HepG2 (cell line): ENCODE measurements at regions not wholly inside any gene's neighbourhood (a gene's known extent, or its start where the extent isn't known, plus 50 kb on each side); places are given as distances from the start of the nearest gene placed in this dataset.

Experiments
- ATAC-seq: fragments of 200-7000 bp; cut with Tn5 transposase; 3 replicates; pipeline ENCODE4 v1.9.1; 2020; ENCODE audit warnings: mild to moderate bottlenecking, moderate library complexity
- BruUV-seq: library from RNA; stranded (reverse); fragments of 400-500 nt; replicated peaks from 2 replicates; lab custom pipeline; 2021; lab: Mats Ljungman, UMichigan
- CTCF ChIA-PET: fragments of 300-600 bp; formaldehyde crosslinking; extraction: SDS; loops from one replicate; lab custom pipeline; 2021; ENCODE audit warnings: low total read pairs, inconsistent platforms, low intra/inter-chr PET ratio; lab: Yijun Ruan, JAX
- POLR2A ChIA-PET: fragments of 350-600 bp; sonication (Branson Sonifier 250); formaldehyde crosslinking; loops from one replicate; lab custom pipeline; 2020; ENCODE audit warnings: antibody characterized with exemption, inconsistent platforms; lab: Yijun Ruan, JAX
- DNase-seq: peaks from one replicate; pipeline ENCODE4 v3.0.0-alpha.2; 2015; ENCODE audit warnings: low spot score
- FAIRE-seq: peaks from 3 replicates; lab custom pipeline; 2011; peaks lifted over from hg19 to GRCh38; lab: Jason Lieb, UNC
- H2AFZ ChIP-seq: one replicate; pipeline ENCODE4 v1.6.1; 2011; ENCODE audit warnings: low read length, inconsistent platforms
- H3K27ac ChIP-seq: fragments of 300-600 bp; 3 replicates; pipeline ENCODE4 v1.8.0; 2011; ENCODE audit warnings: mixed run types, mild to moderate bottlenecking, mixed read lengths, low read length, inconsistent platforms; ENCODE audit not compliant: insufficient read depth; ENCODE audit errors: extremely low read length
- H3K27me3 ChIP-seq, 2 experiments: fragments of 200-600 bp in 1 of 2; 2 replicates in 1 of 2; 3 replicates in 1 of 2; pipeline versions ENCODE4 v1.6.0 to v1.8.0; 2011; ENCODE audit warnings: low read length in 2 of 2, mild to moderate bottlenecking in 2 of 2, moderate library complexity in 2 of 2, inconsistent platforms in 1 of 2; ENCODE audit not compliant: insufficient read depth in 2 of 2, control insufficient read depth in 1 of 2
- H3K36me3 ChIP-seq, 2 experiments: fragments of 200-600 bp in 1 of 2; replicated peaks in 1 of 2; 2 replicates in 1 of 2; 3 replicates in 1 of 2; pipeline versions ENCODE4 v1.5.1 to v1.8.0; 2011; ENCODE audit warnings: low read length in 2 of 2, inconsistent platforms in 1 of 2; ENCODE audit not compliant: insufficient read depth in 2 of 2, control insufficient read depth in 1 of 2
- H3K4me1 ChIP-seq: 2 replicates; pipeline ENCODE4 v1.5.1; 2012; ENCODE audit warnings: low read length, inconsistent platforms; ENCODE audit not compliant: insufficient read depth
- H3K4me2 ChIP-seq: 2 replicates; pipeline ENCODE4 v1.6.0; 2011; ENCODE audit warnings: low read depth, low read length, inconsistent platforms
- H3K4me3 ChIP-seq, 3 experiments: fragments of 200-600 bp in 1 of 3; sonication (generic), shearing (Covaris generic) in 1 of 3; replicated peaks in 1 of 3; 2 replicates each; pipeline ENCODE4 v1.5.1; 2011 to 2016; ENCODE audit warnings: low read length in 3 of 3, inconsistent platforms in 2 of 3, low read depth in 2 of 3, mild to moderate bottlenecking in 2 of 3, control low read depth in 1 of 3, mixed read lengths in 1 of 3; ENCODE audit not compliant: insufficient read depth in 1 of 3
- H3K79me2 ChIP-seq: one replicate; pipeline ENCODE4 v1.6.1; 2011; ENCODE audit warnings: low read length, inconsistent platforms; ENCODE audit not compliant: insufficient read depth
- H3K9ac ChIP-seq: 2 replicates; pipeline ENCODE4 v1.6.0; 2011; ENCODE audit warnings: mild to moderate bottlenecking, low read depth, low read length, inconsistent platforms; ENCODE audit not compliant: insufficient read depth
- H3K9me3 ChIP-seq: 2 replicates; pipeline ENCODE4 v1.5.1; 2012; ENCODE audit warnings: mild to moderate bottlenecking, low read length
- H4K20me1 ChIP-seq: 2 replicates; pipeline ENCODE4 v1.6.0; 2011; ENCODE audit warnings: inconsistent platforms, mild to moderate bottlenecking, low read length, moderate library complexity; ENCODE audit not compliant: insufficient read depth
- MAFF ChIP-seq: IDR thresholded peaks from 2 replicates; pipeline ENCODE4 v1.6.1; 2011; ENCODE audit warnings: low read depth, low read length, improper control_type of control experiment
- MAFK ChIP-seq, 2 experiments: IDR thresholded peaks in 1 of 2; conservative IDR thresholded peaks in 1 of 2; 2 replicates each; pipeline ENCODE4 v1.6.1; 2011; ENCODE audit warnings: improper control_type of control experiment in 2 of 2, low read length in 2 of 2
- RCOR2 ChIP-seq: IDR thresholded peaks from 2 replicates; pipeline ENCODE4 v1.6.1; 2016; ENCODE audit warnings: missing biosample characterization, missing genetic modification reagents
- ZMYM3 ChIP-seq: sonication (generic); formaldehyde crosslinking; IDR thresholded peaks from 2 replicates; pipeline ENCODE4 v1.5.1; 2020; ENCODE audit warnings: mild to moderate bottlenecking, missing genetic modification reagents
- ZNF10 ChIP-seq: sonication (generic); formaldehyde crosslinking; IDR thresholded peaks from 2 replicates; pipeline ENCODE4 v1.4.0; 2020; ENCODE audit warnings: mild to moderate bottlenecking, low read depth, missing genetic modification reagents, borderline replicate concordance
- ZNF687 ChIP-seq: sonication (generic); formaldehyde crosslinking; IDR thresholded peaks from 2 replicates; pipeline ENCODE4 v1.5.1; 2020; ENCODE audit warnings: mild to moderate bottlenecking, missing genetic modification reagents, moderate library complexity
- WGBS: methylation state at CpG from one replicate; pipeline ENCODE4 v1.1.6; 2017; ENCODE audit warnings: low lambda C conversion rate; 5-methylcytosine and 5-hydroxymethylcytosine counted together
- in situ Hi-C: cut with HindIII; loops from 2 replicates; pipeline ENCODE4 v1.10.0; 2017; ENCODE audit warnings: low pct_unique_long_range_greater_than_20kb; ENCODE audit not compliant: extremely low pct_ligation_motif_present
- intact Hi-C: fragments of 100-400 bp; cut with micrococcal nuclease; formaldehyde crosslinking; loops from one replicate; pipeline ENCODE4 v1.10.0; 2022; ENCODE audit not compliant: unreplicated experiment
- TF ChIP-seq, protein P1 (sequence below): sonication (generic); formaldehyde crosslinking; IDR thresholded peaks from 2 replicates; pipeline ENCODE4 v1.5.0; 2020; ENCODE audit warnings: mild to moderate bottlenecking, missing genetic modification reagents, borderline replicate concordance
- TF ChIP-seq, protein P2 (sequence below): sonication (generic); formaldehyde crosslinking; conservative IDR thresholded peaks from 2 replicates; pipeline ENCODE4 v1.5.0; 2020; ENCODE audit warnings: missing genetic modification reagents

DNA sequence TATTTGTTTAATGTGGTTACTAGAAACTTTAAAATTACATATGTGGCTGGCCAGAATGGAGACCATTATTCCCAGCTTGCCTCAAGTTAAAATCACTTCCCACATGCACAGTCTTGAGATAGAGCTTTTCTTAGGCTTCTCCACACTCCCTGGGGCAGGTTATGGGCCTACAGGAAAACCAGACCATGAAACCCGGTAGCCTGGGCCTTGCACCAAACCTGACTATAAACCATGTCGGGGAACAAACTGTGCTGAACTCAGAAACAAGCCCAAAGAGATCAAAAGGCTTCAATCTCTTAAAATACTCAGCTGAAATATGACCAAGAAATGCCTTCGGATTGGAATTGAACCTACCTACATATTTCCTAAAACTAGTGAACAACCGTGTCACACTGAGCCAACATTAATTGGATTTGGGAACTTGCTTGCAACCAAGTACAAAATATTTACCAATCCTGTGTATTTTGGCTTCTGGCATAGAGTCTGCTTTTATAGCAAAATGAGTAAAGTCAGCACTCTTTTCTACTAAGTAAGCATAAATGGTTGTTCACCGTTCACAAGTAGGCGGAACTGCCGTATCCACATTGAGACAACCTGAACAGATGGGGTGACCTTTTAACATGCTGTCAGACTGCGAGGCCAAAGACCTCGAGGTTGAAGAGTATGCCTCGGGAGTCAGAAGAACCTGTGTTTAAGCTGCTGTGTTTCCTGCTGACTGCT lies 199.5 kb downstream of the FAM76B start:
- Histone ChIP-seq H3K9me3 (no peaks in the 10 kb centered on the region), H3K4me2 (no peak overlapping the region), H2AFZ (no peak overlapping the region), H4K20me1 (no peaks in the 10 kb centered on the region), H3K4me3 (no peak overlapping the region), H3K27me3 (no peaks in the 10 kb centered on the region), H3K27ac (no peak overlapping the region), H3K9ac (no peak overlapping the region), H3K36me3 (no peaks in the 10 kb centered on the region)
- ChIA-PET CTCF (no interaction called here), POLR2A (no interaction called here)
- intact Hi-C loops: no loop called here
- BruUV-seq: no TSS peak
- 7% methylated on average over 10 of the region's 10 CpGs for WGBS
- no peak for ATAC-seq
- in situ Hi-C loops: no loop called here
- DNase-seq: no peak
- FAIRE-seq: no peak
- no peak for TF ChIP-seq ZMYM3 (CRISPR knock-in tag)
- peak; percentile 77 for TF ChIP-seq MAFF
- peak; percentile 42 to 75; a peak in 3 of 4 replicates for TF ChIP-seq MAFK (conservative IDR thresholded peaks at IDR 0.05 in 1 of 2, IDR thresholded peaks at IDR 0.05 in 1 of 2; ENCODE audit: low read length in 2 of 2)
- TF ChIP-seq RCOR2: no peak
- TF ChIP-seq, protein P1, sequence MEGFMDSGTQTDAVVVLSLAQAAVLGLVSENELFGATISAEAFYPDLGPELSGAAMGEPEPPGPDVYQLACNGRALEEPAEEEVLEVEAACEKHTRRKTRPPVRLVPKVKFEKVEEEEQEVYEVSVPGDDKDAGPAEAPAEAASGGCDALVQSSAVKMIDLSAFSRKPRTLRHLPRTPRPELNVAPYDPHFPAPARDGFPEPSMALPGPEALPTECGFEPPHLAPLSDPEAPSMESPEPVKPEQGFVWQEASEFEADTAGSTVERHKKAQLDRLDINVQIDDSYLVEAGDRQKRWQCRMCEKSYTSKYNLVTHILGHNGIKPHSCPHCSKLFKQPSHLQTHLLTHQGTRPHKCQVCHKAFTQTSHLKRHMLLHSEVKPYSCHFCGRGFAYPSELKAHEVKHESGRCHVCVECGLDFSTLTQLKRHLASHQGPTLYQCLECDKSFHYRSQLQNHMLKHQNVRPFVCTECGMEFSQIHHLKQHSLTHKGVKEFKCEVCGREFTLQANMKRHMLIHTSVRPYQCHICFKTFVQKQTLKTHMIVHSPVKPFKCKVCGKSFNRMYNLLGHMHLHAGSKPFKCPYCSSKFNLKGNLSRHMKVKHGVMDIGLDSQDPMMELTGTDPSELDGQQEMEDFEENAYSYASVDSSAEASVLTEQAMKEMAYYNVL: no peak
- no peak for TF ChIP-seq ZNF687 (CRISPR knock-in tag)
- TF ChIP-seq ZNF10 (CRISPR knock-in tag): no peak
- TF ChIP-seq, protein P2, sequence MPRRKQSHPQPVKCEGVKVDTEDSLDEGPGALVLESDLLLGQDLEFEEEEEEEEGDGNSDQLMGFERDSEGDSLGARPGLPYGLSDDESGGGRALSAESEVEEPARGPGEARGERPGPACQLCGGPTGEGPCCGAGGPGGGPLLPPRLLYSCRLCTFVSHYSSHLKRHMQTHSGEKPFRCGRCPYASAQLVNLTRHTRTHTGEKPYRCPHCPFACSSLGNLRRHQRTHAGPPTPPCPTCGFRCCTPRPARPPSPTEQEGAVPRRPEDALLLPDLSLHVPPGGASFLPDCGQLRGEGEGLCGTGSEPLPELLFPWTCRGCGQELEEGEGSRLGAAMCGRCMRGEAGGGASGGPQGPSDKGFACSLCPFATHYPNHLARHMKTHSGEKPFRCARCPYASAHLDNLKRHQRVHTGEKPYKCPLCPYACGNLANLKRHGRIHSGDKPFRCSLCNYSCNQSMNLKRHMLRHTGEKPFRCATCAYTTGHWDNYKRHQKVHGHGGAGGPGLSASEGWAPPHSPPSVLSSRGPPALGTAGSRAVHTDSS (CRISPR knock-in tag): no peak
- TF ChIP-seq, all 625 proteins: peak for 2
- Histone ChIP-seq H3K4me1 (no peaks in the 10 kb centered on the region), H3K79me2 (no peaks in the 10 kb centered on the region)
